ENCODE measurements at regions not wholly inside any gene's neighbourhood (a gene's known extent, or its start where the extent isn't known, plus 50 kb on each side); places are given as distances from the start of the nearest gene placed in this dataset.

DNA sequence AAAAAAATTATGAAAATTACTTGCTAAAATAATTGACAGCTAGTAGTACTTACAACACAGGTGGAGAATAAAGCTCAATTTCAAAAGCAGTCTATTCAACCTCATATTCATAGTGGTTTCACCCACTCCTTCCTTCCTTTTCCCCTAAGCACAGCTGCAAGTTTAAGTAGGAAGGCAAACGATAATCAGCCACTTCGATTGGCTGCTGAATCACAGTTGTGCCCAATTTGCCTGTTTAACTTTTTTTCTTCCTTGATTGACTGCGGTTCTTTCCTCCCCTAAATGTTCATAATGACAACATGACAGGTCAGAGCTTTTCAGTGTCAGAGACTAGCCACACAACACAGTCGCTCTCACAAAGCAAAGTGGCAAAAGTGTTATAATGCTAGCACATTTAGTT lies 468.0 kb upstream of the GBE1 start:
- Mint-ChIP-seq H3K27me3 (peaks cover 2% of the 10 kb centered on the region), H3K36me3 (ENCODE audit: low read depth) (no peaks in the 10 kb centered on the region), H3K4me3 (peak overlapping the region; percentile 67), H3K9me3 (peaks cover 7% of the 10 kb centered on the region), H3K4me1 (peaks cover 12% of the 10 kb centered on the region), H3K27ac (peak overlapping the region; percentile 52)
- DNase-seq (no peak), ATAC-seq (peak; percentile 77)

DNA sequence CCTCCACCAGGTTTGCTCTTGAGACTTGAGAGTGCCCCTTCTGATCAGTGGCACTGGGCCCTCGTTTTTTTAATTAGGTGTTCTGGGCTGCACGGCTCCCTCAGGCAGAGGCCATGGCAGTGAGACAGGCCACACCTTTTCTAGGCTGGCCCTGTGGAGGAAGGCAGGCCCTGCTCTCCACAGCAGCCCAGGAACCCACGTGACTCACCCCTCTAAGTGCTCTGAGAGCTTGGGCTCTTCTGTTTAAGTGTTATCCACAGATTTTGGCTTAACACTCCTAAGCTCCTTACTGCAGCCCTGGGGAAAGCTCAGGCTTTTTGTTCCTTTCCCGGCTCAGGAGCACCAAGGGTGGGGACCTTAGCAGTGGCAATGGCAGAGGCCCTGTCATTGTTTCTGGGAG lies 463.2 kb upstream of the GBE1 start:
- ATAC-seq (no peak), DNase-seq (no peak)
- no peak overlapping the region for H3K27ac Mint-ChIP-seq
- no peaks in the 10 kb centered on the region for H3K27me3 Mint-ChIP-seq
- peaks cover 8% of the 10 kb centered on the region for H3K9me3 Mint-ChIP-seq
- peaks cover 8% of the 10 kb centered on the region for H3K4me1 Mint-ChIP-seq
- no peak overlapping the region for H3K4me3 Mint-ChIP-seq
- no peaks in the 10 kb centered on the region for H3K36me3 Mint-ChIP-seq (ENCODE audit: low read depth)

DNA sequence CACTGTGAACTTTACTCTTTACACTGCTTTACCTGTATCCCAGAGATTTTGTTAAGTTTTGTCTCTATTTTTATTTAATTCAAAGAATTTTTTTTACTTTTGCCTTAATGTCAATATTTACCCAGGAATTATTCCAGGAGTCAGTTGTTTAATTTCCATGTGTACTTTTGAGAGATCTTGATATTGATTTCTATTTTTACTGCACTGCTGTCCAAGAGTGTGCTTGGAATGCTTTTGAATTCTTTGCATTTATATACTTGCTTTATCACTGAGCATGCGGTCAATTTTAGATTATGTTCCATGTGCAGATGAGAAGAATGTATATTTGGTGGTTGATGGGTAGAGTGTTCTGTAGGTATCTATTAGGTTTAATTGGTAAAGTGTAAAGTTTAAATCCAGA lies 461.0 kb upstream of the GBE1 start:
- Mint-ChIP-seq H3K4me3 (no peak overlapping the region), H3K36me3 (ENCODE audit: low read depth) (no peaks in the 10 kb centered on the region), H3K27me3 (no peaks in the 10 kb centered on the region), H3K27ac (no peak overlapping the region), H3K4me1 (no peaks in the 10 kb centered on the region), H3K9me3 (peaks cover 5% of the 10 kb centered on the region)
- ATAC-seq (no peak), DNase-seq (no peak)

DNA sequence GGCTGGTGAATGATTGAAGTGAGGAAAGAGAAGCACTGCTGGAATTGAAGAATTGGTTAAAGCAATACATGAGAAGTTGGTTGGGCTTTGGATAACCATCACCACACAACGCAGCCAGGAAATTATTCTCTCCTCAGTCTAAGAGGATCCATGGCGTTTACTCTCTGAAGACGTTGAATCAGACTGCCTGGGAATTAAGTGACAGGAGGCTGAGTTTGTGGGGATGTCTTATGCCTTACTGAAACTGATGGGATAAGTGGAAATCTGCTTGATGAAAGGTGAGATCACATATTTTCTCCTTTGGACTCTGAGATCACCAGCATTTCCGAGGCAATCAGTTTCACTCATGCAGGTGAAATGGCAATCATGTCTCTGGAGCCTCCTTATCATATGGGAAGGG lies 456.1 kb upstream of the GBE1 start:
- Mint-ChIP-seq H3K4me1 (no peaks in the 10 kb centered on the region), H3K27me3 (no peaks in the 10 kb centered on the region), H3K4me3 (no peak overlapping the region), H3K36me3 (ENCODE audit: low read depth) (no peaks in the 10 kb centered on the region), H3K27ac (no peak overlapping the region), H3K9me3 (peaks cover 5% of the 10 kb centered on the region)
- DNase-seq (no peak), ATAC-seq (no peak)

DNA sequence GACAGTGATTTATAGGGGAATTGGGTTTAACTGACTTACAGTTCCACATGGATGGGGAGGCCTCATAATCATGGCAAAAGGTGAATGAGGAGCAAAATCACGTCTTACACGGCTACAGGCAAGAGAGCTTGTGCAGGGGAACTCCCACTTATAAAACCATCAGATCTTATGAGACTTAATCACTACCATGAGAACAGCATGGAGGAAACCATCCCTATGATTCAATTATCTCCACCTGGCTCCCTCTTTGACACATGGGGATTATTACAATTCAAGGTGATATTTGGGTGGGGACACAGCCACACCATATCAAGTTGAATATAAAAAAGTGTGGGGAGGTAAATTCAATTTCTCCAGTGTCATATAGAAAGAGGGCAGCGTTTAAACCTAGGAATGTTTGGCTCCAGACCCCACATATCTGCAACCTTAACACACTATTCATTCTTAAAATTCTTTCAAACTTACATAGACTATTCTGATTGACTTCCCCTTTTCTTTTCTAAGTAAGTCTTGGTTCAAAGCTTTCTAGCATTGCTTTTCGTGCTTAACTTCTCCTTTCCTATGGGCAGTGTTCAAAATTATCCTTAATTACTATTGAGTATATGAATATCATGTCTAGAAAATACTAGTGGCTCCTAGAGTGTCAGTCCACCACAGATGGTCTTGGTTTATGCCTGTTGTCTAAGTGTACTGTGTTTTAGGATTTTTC lies 446.7 kb upstream of the GBE1 start:
- H3K36me3 Mint-ChIP-seq (ENCODE audit: low read depth): no peaks in the 10 kb centered on the region
- no peaks in the 10 kb centered on the region for H3K27me3 Mint-ChIP-seq
- no peak for DNase-seq
- peaks cover 11% of the 10 kb centered on the region for H3K9me3 Mint-ChIP-seq
- ATAC-seq: no peak
- H3K4me1 Mint-ChIP-seq: no peaks in the 10 kb centered on the region
- no peak overlapping the region for H3K4me3 Mint-ChIP-seq
- no peak overlapping the region for H3K27ac Mint-ChIP-seq

DNA sequence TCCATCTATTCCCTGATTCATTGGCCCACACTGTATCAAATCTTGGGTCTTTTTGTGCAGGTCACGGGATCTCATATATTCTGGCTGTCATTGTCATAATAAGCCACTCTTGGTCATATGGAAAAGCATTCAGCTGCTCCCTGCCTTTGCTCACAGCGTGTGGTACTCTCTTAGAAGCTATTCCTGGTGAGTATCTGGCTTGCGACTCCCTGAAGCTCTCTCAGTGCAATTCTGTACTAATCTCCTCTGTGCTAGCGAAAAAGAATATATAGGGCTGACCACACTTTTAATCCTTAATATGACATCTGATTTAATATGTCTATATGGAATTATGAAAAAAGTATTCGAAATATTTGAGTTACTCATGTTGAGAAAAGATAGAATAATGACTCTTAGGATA lies 440.8 kb upstream of the GBE1 start:
- no peak for ATAC-seq
- Mint-ChIP-seq H3K9me3 (no peaks in the 10 kb centered on the region), H3K27ac (no peak overlapping the region), H3K36me3 (ENCODE audit: low read depth) (no peaks in the 10 kb centered on the region), H3K4me1 (no peaks in the 10 kb centered on the region), H3K27me3 (no peaks in the 10 kb centered on the region), H3K4me3 (no peak overlapping the region)
- no peak for DNase-seq

DNA sequence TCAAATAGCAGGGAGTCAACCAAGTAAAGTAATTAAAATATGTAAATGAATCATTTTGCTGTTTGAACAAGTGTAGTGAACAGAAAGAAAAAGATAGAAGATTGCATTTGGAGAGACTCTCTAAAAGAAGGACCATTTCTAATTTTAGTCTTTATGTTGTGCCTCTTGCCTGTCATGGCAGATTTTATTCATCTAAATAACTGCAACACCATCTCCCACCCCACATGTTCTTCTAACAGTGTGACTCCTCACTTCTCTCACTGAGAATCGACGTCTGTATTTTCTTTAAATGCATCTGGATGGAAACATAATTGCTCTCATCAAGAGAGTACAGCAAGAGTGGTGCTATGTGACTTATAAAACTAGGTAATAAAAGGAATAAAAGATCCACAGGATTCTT lies 439.9 kb upstream of the GBE1 start:
- no peaks in the 10 kb centered on the region for H3K27me3 Mint-ChIP-seq
- no peaks in the 10 kb centered on the region for H3K4me1 Mint-ChIP-seq
- ATAC-seq (no peak), DNase-seq (no peak)
- no peak overlapping the region for H3K27ac Mint-ChIP-seq
- H3K4me3 Mint-ChIP-seq: no peak overlapping the region
- no peaks in the 10 kb centered on the region for H3K36me3 Mint-ChIP-seq (ENCODE audit: low read depth)
- H3K9me3 Mint-ChIP-seq: no peaks in the 10 kb centered on the region

DNA sequence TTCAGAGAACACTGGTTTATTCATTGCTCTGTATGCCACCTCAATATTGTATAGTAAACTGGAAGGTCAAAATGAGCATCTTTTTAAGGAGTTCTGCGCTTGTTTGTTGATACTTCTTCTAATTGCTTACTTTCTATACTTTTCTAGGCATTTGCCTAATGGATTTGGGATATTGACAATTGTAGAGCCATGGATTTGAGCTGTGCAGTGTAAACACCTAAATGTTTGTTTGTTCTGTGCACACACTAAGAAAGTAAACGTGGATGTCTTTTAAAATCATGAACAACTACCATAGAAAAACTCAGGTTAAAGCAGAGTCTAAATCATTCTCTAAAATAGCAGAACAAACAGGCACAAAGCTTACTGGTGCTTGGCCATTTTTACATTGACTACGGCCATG lies 436.6 kb upstream of the GBE1 start:
- no peaks in the 10 kb centered on the region for H3K36me3 Mint-ChIP-seq (ENCODE audit: low read depth)
- H3K4me1 Mint-ChIP-seq: no peaks in the 10 kb centered on the region
- H3K4me3 Mint-ChIP-seq: no peak overlapping the region
- no peaks in the 10 kb centered on the region for H3K9me3 Mint-ChIP-seq
- no peak for DNase-seq
- ATAC-seq: no peak
- H3K27ac Mint-ChIP-seq: no peak overlapping the region
- no peaks in the 10 kb centered on the region for H3K27me3 Mint-ChIP-seq

DNA sequence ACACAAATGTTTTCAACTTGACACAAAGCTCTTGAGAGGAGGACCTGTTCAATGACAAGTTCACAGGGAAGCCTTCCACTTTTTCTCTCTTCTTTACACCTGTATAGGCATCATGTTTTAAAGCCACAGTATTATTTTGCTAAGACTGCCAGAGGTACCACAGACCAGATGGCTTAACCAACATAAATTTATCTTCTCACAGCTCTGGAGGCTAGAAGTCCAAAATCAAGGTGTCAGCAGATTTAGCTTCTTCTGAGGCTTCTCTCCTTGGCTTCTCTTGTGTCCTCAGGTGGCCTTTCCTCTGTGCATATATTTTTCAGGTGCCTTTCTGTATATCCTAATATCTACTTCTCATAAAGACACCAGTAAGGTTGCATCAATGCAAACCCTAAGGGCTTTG lies 435.2 kb upstream of the GBE1 start:
- H3K4me1 Mint-ChIP-seq: no peaks in the 10 kb centered on the region
- no peak for ATAC-seq
- H3K27me3 Mint-ChIP-seq: no peaks in the 10 kb centered on the region
- no peak overlapping the region for H3K27ac Mint-ChIP-seq
- no peaks in the 10 kb centered on the region for H3K9me3 Mint-ChIP-seq
- DNase-seq: no peak
- H3K4me3 Mint-ChIP-seq: no peak overlapping the region
- H3K36me3 Mint-ChIP-seq (ENCODE audit: low read depth): no peaks in the 10 kb centered on the region

DNA sequence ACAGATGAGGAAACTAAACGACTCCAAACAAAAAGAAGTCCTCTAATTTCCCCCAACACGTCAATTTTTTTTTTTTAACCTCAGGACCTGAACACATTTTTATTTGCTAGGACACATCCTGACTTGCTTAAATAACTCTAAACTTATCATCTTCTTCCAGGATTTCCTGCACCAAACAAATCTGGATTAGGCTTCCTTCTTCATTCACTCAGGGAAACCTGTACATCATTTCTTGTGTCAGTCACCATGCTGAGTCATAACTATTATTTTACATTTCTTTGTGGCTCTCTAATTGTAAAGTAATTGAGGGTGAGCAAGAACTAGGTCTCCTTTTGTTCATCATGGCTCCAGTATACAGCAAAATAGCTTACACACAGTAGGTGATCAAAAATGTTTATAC lies 433.4 kb upstream of the GBE1 start:
- Mint-ChIP-seq H3K9me3 (no peaks in the 10 kb centered on the region), H3K4me3 (no peak overlapping the region), H3K27ac (no peak overlapping the region), H3K27me3 (no peaks in the 10 kb centered on the region), H3K36me3 (ENCODE audit: low read depth) (no peaks in the 10 kb centered on the region), H3K4me1 (no peaks in the 10 kb centered on the region)
- DNase-seq (no peak), ATAC-seq (no peak)

DNA sequence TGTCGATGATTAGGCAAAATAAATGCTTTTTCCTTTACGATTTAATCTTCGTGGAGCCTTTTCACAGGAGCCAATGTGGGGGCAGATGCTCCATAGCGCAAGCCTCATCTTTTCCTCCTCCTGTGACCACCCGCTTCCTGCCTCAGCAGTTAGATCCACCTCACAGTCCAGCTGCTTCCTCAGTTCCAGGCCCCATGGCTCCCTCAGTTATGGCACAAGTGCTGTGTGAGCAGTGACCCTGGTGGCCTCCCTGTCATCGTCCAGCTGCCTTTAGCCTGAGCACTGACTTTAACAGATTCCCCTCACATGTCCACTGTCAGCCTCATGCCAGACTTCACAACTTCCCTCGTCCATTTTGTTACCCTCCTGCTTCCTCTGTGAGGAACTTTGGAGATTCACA lies 424.6 kb upstream of the GBE1 start:
- Mint-ChIP-seq H3K4me1 (no peaks in the 10 kb centered on the region), H3K27me3 (no peaks in the 10 kb centered on the region), H3K36me3 (ENCODE audit: low read depth) (no peaks in the 10 kb centered on the region), H3K9me3 (no peaks in the 10 kb centered on the region), H3K4me3 (no peak overlapping the region), H3K27ac (no peak overlapping the region)
- no peak for DNase-seq
- no peak for ATAC-seq

DNA sequence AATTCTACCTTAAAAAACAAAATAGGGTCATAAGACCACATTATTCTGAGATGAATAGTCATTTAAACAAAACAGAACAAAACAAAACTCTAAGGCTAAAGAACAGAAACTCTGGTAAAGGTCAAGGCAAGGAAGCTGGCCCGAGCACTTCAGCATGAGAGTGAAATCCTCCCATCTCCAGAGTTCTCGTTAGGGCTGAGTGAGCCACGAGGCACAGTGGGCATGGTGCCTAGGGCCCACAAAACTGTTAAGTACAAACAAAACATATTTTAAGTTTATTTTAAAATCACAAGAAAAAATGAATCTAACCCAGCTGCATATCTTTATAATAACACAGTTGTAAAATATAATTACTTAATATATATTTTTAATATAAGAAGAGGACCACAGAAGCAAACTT lies 417.8 kb upstream of the GBE1 start:
- Mint-ChIP-seq H3K9me3 (no peaks in the 10 kb centered on the region), H3K4me1 (no peaks in the 10 kb centered on the region), H3K36me3 (ENCODE audit: low read depth) (no peaks in the 10 kb centered on the region), H3K4me3 (no peak overlapping the region), H3K27ac (no peak overlapping the region), H3K27me3 (no peaks in the 10 kb centered on the region)
- ATAC-seq (no peak), DNase-seq (no peak)

DNA sequence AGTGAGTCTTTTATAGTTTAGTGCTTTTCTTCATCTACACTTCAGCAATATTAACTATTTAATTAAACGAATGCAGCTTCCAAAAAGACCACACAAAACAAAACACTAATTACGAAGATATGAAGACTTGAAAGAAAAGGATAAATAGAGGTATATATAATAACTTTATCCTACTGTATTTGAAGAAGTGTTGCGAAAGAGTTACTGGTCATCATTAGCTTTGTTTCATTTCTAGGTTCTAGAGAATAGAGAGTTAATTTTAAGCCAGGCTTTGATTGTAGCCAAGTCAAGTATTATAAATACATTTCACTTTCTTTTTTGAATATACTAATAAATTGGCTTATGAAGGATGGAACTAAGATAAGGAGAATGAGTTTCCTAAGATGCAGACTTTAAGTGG lies 416.8 kb upstream of the GBE1 start:
- ATAC-seq: no peak
- Mint-ChIP-seq H3K27me3 (no peaks in the 10 kb centered on the region), H3K4me3 (no peak overlapping the region), H3K4me1 (no peaks in the 10 kb centered on the region), H3K27ac (no peak overlapping the region), H3K36me3 (ENCODE audit: low read depth) (no peaks in the 10 kb centered on the region), H3K9me3 (no peaks in the 10 kb centered on the region)
- DNase-seq: no peak

DNA sequence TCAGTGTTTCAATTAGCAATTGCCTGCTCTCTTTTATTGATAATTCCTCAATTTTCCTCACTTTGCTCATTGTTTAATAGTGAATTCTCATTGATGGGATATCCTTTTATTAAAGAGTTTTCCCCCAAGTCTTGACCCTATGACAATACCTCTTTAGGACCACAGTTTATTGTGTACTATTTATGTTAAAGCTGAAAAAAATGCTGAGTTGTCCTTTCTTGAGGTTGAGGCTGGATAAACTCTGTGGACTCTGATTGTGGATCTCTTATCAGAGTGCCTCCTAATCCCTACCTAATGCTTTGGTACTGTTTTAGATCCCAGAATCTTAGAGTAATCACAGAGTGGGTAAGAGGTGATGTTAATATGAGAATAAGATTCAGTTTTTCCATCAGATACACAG lies 416.3 kb upstream of the GBE1 start:
- ATAC-seq: no peak
- no peak overlapping the region for H3K4me3 Mint-ChIP-seq

DNA sequence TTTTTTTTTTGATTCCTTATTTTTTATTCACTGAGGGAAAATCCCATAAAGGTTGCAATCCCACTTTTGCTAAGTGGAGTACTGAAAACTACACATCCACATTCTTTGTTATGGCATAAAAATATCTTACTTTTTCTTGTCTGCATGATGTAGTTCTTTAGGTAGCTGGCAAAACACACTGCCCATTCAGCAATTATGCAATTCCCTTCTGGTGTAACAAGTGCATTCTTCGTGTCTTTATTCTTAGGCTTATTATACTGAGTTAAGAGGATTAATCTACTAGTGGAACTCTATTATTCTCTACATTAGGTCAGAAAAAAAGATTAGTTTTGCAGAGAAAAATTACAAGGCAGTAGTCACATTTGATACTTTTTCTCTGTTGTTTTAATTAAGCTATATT lies 403.8 kb upstream of the GBE1 start:
- H3K36me3 Mint-ChIP-seq (ENCODE audit: low read depth): no peaks in the 10 kb centered on the region
- no peak overlapping the region for H3K4me3 Mint-ChIP-seq
- no peaks in the 10 kb centered on the region for H3K9me3 Mint-ChIP-seq
- no peaks in the 10 kb centered on the region for H3K4me1 Mint-ChIP-seq
- H3K27me3 Mint-ChIP-seq: no peaks in the 10 kb centered on the region
- no peak overlapping the region for H3K27ac Mint-ChIP-seq
- no peak for ATAC-seq
- DNase-seq: no peak

More for the DNA sequence above, 416.3 kb upstream of the GBE1 start:
- no peak overlapping the region for H3K27ac Mint-ChIP-seq
- H3K27me3 Mint-ChIP-seq: no peaks in the 10 kb centered on the region
- H3K9me3 Mint-ChIP-seq: no peaks in the 10 kb centered on the region
- H3K36me3 Mint-ChIP-seq (ENCODE audit: low read depth): no peaks in the 10 kb centered on the region
- DNase-seq: no peak
- no peaks in the 10 kb centered on the region for H3K4me1 Mint-ChIP-seq

DNA sequence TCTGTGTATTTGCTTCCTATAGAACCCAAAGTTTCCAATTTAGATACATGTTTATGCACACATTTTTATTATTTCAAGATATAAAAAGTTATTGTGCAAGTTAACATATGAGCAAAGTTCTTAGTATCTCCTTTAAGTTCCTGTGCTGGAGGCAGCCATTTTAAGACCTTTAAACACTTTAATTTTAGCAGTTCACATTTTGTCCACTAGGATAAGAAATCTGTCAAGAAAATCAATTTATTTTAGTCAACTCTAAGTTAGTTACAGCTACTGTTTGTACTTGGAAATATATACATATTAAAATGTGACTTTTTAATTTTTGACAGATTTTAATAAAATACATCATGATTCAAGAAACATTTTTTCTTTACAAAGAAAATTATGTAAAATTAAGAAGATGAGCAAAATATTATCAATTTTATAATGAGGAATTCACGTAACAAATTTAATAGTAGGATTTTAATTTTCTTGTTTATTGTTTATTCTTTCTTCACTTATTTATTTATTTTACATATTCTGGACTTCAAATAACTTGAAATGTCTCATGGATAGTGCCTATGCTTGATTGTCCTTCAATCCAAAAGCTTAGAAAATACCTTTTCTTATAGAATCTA lies 402.6 kb upstream of the GBE1 start:
- Mint-ChIP-seq H3K9me3 (no peaks in the 10 kb centered on the region), H3K4me3 (no peak overlapping the region), H3K27me3 (no peaks in the 10 kb centered on the region), H3K27ac (no peak overlapping the region), H3K4me1 (no peaks in the 10 kb centered on the region), H3K36me3 (ENCODE audit: low read depth) (no peaks in the 10 kb centered on the region)
- no peak for DNase-seq
- no peak for ATAC-seq
